Ovary (tissue), 3 donors: ENCODE measurements at regions not wholly inside any gene's neighbourhood (a gene's known extent, or its start where the extent isn't known, plus 50 kb on each side); places are given as distances from the start of the nearest gene placed in this dataset.

Experiments
- EP300 ChIP-seq: sonication (generic); formaldehyde crosslinking; IDR thresholded peaks from one replicate; pipeline ENCODE4 v1.6.1; 2017; ENCODE audit warnings: antibody characterized with exemption
- POLR2A ChIP-seq: fragments of 450-650 bp; IDR thresholded peaks from one replicate; pipeline ENCODE4 v1.6.1; 2017; ENCODE audit warnings: antibody characterized with exemption, mild to moderate bottlenecking, moderate library complexity
- TF ChIP-seq, protein P1 (sequence below), 3 donors: fragments of 450-650 bp in 2 of 3; fragments of 200-600 bp in 1 of 3; IDR thresholded peaks; one replicate each; pipeline versions ENCODE4 v1.5.1 to v1.8.0; 2016 to 2022; ENCODE audit warnings: antibody characterized with exemption in 3 of 3, mild to moderate bottlenecking in 1 of 3
- donor health status: DM: no; HTN: no; CAD: no.

DNA sequence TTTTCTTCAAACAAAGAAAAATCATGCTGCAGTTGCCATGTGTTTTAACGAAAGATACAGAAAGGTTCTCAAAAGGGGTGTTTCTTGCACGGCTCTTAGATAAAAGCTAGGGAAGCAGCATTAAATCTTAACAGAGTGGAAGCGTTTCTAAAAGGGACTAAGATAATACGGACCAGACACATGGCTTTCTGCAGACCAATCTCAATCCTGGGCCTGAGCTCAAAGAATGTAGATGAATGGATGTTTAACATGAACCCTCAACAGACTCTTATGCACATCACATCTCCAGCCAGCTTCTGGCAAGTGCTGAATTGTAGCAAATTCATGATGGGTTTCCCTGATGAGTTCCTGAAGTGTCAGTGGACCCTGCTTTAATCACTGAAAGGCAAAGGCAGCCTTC is 80.2 kb upstream of the COX10 start:
- TF ChIP-seq, protein P1, sequence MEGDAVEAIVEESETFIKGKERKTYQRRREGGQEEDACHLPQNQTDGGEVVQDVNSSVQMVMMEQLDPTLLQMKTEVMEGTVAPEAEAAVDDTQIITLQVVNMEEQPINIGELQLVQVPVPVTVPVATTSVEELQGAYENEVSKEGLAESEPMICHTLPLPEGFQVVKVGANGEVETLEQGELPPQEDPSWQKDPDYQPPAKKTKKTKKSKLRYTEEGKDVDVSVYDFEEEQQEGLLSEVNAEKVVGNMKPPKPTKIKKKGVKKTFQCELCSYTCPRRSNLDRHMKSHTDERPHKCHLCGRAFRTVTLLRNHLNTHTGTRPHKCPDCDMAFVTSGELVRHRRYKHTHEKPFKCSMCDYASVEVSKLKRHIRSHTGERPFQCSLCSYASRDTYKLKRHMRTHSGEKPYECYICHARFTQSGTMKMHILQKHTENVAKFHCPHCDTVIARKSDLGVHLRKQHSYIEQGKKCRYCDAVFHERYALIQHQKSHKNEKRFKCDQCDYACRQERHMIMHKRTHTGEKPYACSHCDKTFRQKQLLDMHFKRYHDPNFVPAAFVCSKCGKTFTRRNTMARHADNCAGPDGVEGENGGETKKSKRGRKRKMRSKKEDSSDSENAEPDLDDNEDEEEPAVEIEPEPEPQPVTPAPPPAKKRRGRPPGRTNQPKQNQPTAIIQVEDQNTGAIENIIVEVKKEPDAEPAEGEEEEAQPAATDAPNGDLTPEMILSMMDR (IDR thresholded peaks at IDR 0.05): no peak
- TF ChIP-seq EP300: no peak
- no peak for TF ChIP-seq POLR2A
